IMR-90 (cell line): ENCODE measurements at regions not wholly inside any gene's neighbourhood (a gene's known extent, or its start where the extent isn't known, plus 50 kb on each side); places are given as distances from the start of the nearest gene placed in this dataset.
A peak's percentile ranks its signal among the peaks of the same experiment; 100 is the strongest.

Source experiments
- ATAC-seq: fragments of 200-7000 bp; cut with Tn5 transposase; 2 replicates; pipeline ENCODE4 v1.9.1; 2020; ENCODE audit warnings: low read depth, mild to moderate bottlenecking, moderate library complexity
- BruUV-seq: library from RNA; stranded (reverse); fragments of 400-500 nt; replicated peaks from 2 replicates; lab custom pipeline; 2021; lab: Mats Ljungman, UMichigan
- CTCF ChIA-PET: fragments of 300-600 bp; formaldehyde crosslinking; extraction: SDS; loops from one replicate; lab custom pipeline; 2021; ENCODE audit warnings: antibody characterized with exemption; lab: Yijun Ruan, JAX
- POLR2A ChIA-PET: fragments of 300-600 bp; sonication (Branson Sonifier 250); formaldehyde crosslinking; loops from one replicate; lab custom pipeline; 2022; ENCODE audit warnings: antibody characterized with exemption; ENCODE audit not compliant: unreplicated experiment; lab: Charles Lee
- DNase-seq: peaks from one replicate; pipeline ENCODE4 v3.0.0; 2013
- H2AFZ ChIP-seq: replicated peaks from 2 replicates; pipeline ENCODE3; 2013; ENCODE audit warnings: low read length, mild to moderate bottlenecking; ENCODE audit not compliant: poor library complexity
- H2AK5ac ChIP-seq: 2 replicates; pipeline ENCODE4 v1.6.1; 2013; ENCODE audit warnings: low read depth, low read length, inconsistent platforms
- H2AK9ac ChIP-seq: replicated peaks from 2 replicates; pipeline ENCODE3; 2013; ENCODE audit warnings: mild to moderate bottlenecking, low read depth, low read length, moderate library complexity; ENCODE audit not compliant: poor library complexity
- H2BK120ac ChIP-seq: 2 replicates; pipeline ENCODE4 v1.6.1; 2013; ENCODE audit warnings: low read depth, low read length, inconsistent platforms
- H2BK15ac ChIP-seq: 3 replicates; pipeline ENCODE4 v1.6.1; 2013; ENCODE audit warnings: low read depth, low read length, inconsistent platforms
- H2BK20ac ChIP-seq: 2 replicates; pipeline ENCODE4 v1.6.1; 2013; ENCODE audit warnings: low read depth, mild to moderate bottlenecking, inconsistent platforms, low read length, moderate library complexity
- H2BK5ac ChIP-seq: 2 replicates; pipeline ENCODE4 v1.6.1; 2013; ENCODE audit warnings: mild to moderate bottlenecking, low read depth, low read length, inconsistent platforms; ENCODE audit not compliant: poor library complexity, severe bottlenecking
- H3K14ac ChIP-seq: replicated peaks from 2 replicates; pipeline ENCODE4 v1.6.1; 2013; ENCODE audit warnings: low read depth, low read length, inconsistent platforms
- H3K18ac ChIP-seq: 2 replicates; pipeline ENCODE4 v1.6.1; 2013; ENCODE audit warnings: low read depth, low read length, control low read depth
- H3K23ac ChIP-seq: 2 replicates; pipeline ENCODE4 v1.6.1; 2013; ENCODE audit warnings: low read depth, low read length, inconsistent platforms
- H3K27ac ChIP-seq: 2 replicates; pipeline ENCODE4 v1.5.1; 2013; ENCODE audit warnings: mild to moderate bottlenecking, control low read depth, low read length; ENCODE audit not compliant: insufficient read depth
- H3K27me3 ChIP-seq: 2 replicates; pipeline ENCODE4 v1.6.1; 2013; ENCODE audit warnings: low read length; ENCODE audit not compliant: control insufficient read depth, insufficient read depth
- H3K36me3 ChIP-seq: 2 replicates; pipeline ENCODE4 v1.6.1; 2013; ENCODE audit warnings: low read length, mixed read lengths; ENCODE audit not compliant: control insufficient read depth, insufficient read depth
- H3K4ac ChIP-seq: 2 replicates; pipeline ENCODE4 v1.6.1; 2013; ENCODE audit warnings: low read depth, low read length, inconsistent platforms
- H3K4me1 ChIP-seq: 2 replicates; pipeline ENCODE4 v1.6.1; 2013; ENCODE audit warnings: low read length, mixed read lengths; ENCODE audit not compliant: control insufficient read depth, insufficient read depth
- H3K4me2 ChIP-seq: 2 replicates; pipeline ENCODE4 v1.6.1; 2013; ENCODE audit warnings: low read depth, mild to moderate bottlenecking, control low read depth, low read length, moderate library complexity
- H3K4me3 ChIP-seq: 2 replicates; pipeline ENCODE4 v1.5.1; 2013; ENCODE audit warnings: low read depth, mild to moderate bottlenecking, control low read depth, low read length, moderate library complexity; ENCODE audit not compliant: insufficient read depth
- H3K56ac ChIP-seq: 2 replicates; pipeline ENCODE4 v1.6.1; 2013; ENCODE audit warnings: low read length, inconsistent platforms; ENCODE audit not compliant: insufficient read depth; ENCODE audit errors: extremely low read depth
- H3K79me1 ChIP-seq, 2 experiments: 2 replicates each; pipeline ENCODE4 v1.6.1; 2013; ENCODE audit warnings: low read length in 2 of 2, inconsistent platforms in 1 of 2, low read depth in 1 of 2
- H3K9ac ChIP-seq: 2 replicates; pipeline ENCODE4 v1.6.1; 2013; ENCODE audit warnings: low read depth, low read length, control low read depth
- H3K9me1 ChIP-seq: 2 replicates; pipeline ENCODE4 v1.6.1; 2013; ENCODE audit warnings: low read length, inconsistent platforms; ENCODE audit not compliant: insufficient read depth
- H3K9me3 ChIP-seq: 2 replicates; pipeline ENCODE4 v1.6.1; 2013; ENCODE audit warnings: low read length; ENCODE audit not compliant: control insufficient read depth, insufficient read depth
- H4K20me1 ChIP-seq: 2 replicates; pipeline ENCODE4 v1.6.1; 2013; ENCODE audit warnings: low read length, inconsistent platforms; ENCODE audit not compliant: insufficient read depth
- H4K5ac ChIP-seq: 2 replicates; pipeline ENCODE4 v1.6.1; 2013; ENCODE audit warnings: mild to moderate bottlenecking, low read depth, low read length, control low read depth
- H4K8ac ChIP-seq, 2 experiments: 2 replicates each; pipeline ENCODE4 v1.6.1; 2013; ENCODE audit warnings: low read depth in 2 of 2, low read length in 2 of 2, control low read depth in 1 of 2, inconsistent platforms in 1 of 2
- H4K91ac ChIP-seq: 2 replicates; pipeline ENCODE4 v1.6.1; 2013; ENCODE audit warnings: low read depth, low read length, inconsistent platforms; ENCODE audit not compliant: insufficient read depth
- BHLHE40 ChIP-seq: fragments of 150-350 bp; IDR thresholded peaks from 2 replicates; pipeline ENCODE4 v1.6.1; 2016; ENCODE audit warnings: mild to moderate bottlenecking, low read depth, low read length
- CEBPB ChIP-seq: IDR thresholded peaks from 2 replicates; pipeline ENCODE4 v1.6.1; 2012; ENCODE audit warnings: low read depth, low read length, improper control_type of control experiment
- CHD1 ChIP-seq: IDR thresholded peaks from 2 replicates; pipeline ENCODE4 v1.6.1; 2012; ENCODE audit warnings: low read depth, low read length, improper control_type of control experiment
- CTCF ChIP-seq: conservative IDR thresholded peaks from 2 replicates; pipeline ENCODE4 v1.5.1; 2012; ENCODE audit warnings: mild to moderate bottlenecking, low read depth, low read length, improper control_type of control experiment
- ELK1 ChIP-seq: fragments of 150-350 bp; IDR thresholded peaks from 2 replicates; pipeline ENCODE4 v1.6.1; 2016; ENCODE audit warnings: low read depth, mild to moderate bottlenecking, low read length, moderate library complexity, borderline replicate concordance
- FOS ChIP-seq: fragments of 150-350 bp; IDR thresholded peaks from 2 replicates; pipeline ENCODE4 v1.6.1; 2016; ENCODE audit warnings: low read depth, low read length
- MAFK ChIP-seq: IDR thresholded peaks from 2 replicates; pipeline ENCODE4 v1.6.1; 2012; ENCODE audit warnings: low read depth, low read length, improper control_type of control experiment
- MAZ ChIP-seq: IDR thresholded peaks from 2 replicates; pipeline ENCODE4 v1.6.1; 2012; ENCODE audit warnings: low read depth, mild to moderate bottlenecking, low read length, improper control_type of control experiment, moderate library complexity, borderline replicate concordance
- MXI1 ChIP-seq: IDR thresholded peaks from 2 replicates; pipeline ENCODE4 v1.6.1; 2012; ENCODE audit warnings: low read depth, mild to moderate bottlenecking, low read length, moderate library complexity, borderline replicate concordance
- NFE2L2 ChIP-seq: fragments of 150-350 bp; IDR thresholded peaks from 2 replicates; pipeline ENCODE4 v1.6.1; 2016; ENCODE audit warnings: low read depth, mild to moderate bottlenecking, low read length
- POLR2A ChIP-seq: IDR thresholded peaks from 2 replicates; pipeline ENCODE4 v1.6.1; 2012; ENCODE audit warnings: mild to moderate bottlenecking, low read depth, low read length
- RCOR1 ChIP-seq: IDR thresholded peaks from 2 replicates; pipeline ENCODE4 v1.6.1; 2012; ENCODE audit warnings: mild to moderate bottlenecking, low read length, improper control_type of control experiment; ENCODE audit not compliant: insufficient replicate concordance
- RFX5 ChIP-seq: IDR thresholded peaks from 2 replicates; pipeline ENCODE4 v1.8.0; 2012; ENCODE audit warnings: low read depth, mild to moderate bottlenecking, low read length, moderate library complexity
- SMC3 ChIP-seq: fragments of 150-350 bp; IDR thresholded peaks from 2 replicates; pipeline ENCODE4 v1.6.1; 2016; ENCODE audit warnings: low read depth, mild to moderate bottlenecking, antibody characterized with exemption, low read length, moderate library complexity
- WGBS, 2 experiments: methylation state at CpG; one replicate each; pipeline versions ENCODE4 v1.1.5 to v1.1.7; 2013; ENCODE audit warnings: missing lambda C conversion rate in 2 of 2; ENCODE audit not compliant: insufficient read length in 1 of 2; ENCODE audit errors: extremely low coverage in 2 of 2; 5-methylcytosine and 5-hydroxymethylcytosine counted together
- dilution Hi-C: fragments of 300-500 bp; cut with HindIII; formaldehyde crosslinking; loops from one replicate; pipeline ENCODE4 v1.14.3; 2018; ENCODE audit warnings: low sequenced_read_pairs; ENCODE audit not compliant: unreplicated experiment
- in situ Hi-C: fragments of 300-500 bp; cut with MboI; formaldehyde crosslinking; loops from 3 replicates; pipeline ENCODE4 v1.14.3; 2019; ENCODE audit warnings: low sequenced_read_pairs, inconsistent platforms, mixed read lengths
- intact Hi-C: fragments of 100-400 bp; cut with micrococcal nuclease; formaldehyde crosslinking; loops from 2 replicates; pipeline ENCODE4 v1.10.0; 2022

GRCh38 chr6:76862936-76863335 is 600.4 kb downstream of the HTR1B start:
- no CpG with 5 or more reads among the region's 1 CpG for WGBS, 2 experiments
- Histone ChIP-seq H3K27ac (no peak overlapping the region), H2BK120ac (no peak overlapping the region), H3K23ac (no peak overlapping the region), H2BK20ac (no peak overlapping the region), H2BK15ac (no peak overlapping the region), H4K91ac (no peak overlapping the region), H3K36me3 (no peaks in the 10 kb centered on the region), H3K27me3 (no peaks in the 10 kb centered on the region), H3K9ac (no peak overlapping the region), H4K20me1 (no peaks in the 10 kb centered on the region), H3K9me3 (no peaks in the 10 kb centered on the region), H4K5ac (no peak overlapping the region), H3K14ac (no peak overlapping the region), H3K4me1 (no peaks in the 10 kb centered on the region), H3K18ac (no peak overlapping the region), H3K79me1 (no peaks in the 10 kb centered on the region), H2AFZ (no peak overlapping the region), H4K8ac (no peak overlapping the region), H2AK9ac (no peak overlapping the region), H2AK5ac (no peak overlapping the region), H3K4ac (no peak overlapping the region), H3K56ac (no peak overlapping the region), H3K4me3 (no peak overlapping the region), H3K9me1 (no peaks in the 10 kb centered on the region), H3K4me2 (no peak overlapping the region), H2BK5ac (no peak overlapping the region)
- BruUV-seq: no TSS peak
- in situ Hi-C loops (no loop called here), intact Hi-C loops (loop anchor here (10.0 kb wide), 1 partner anchor 592 kb away; no protein-coding TSS in a partner anchor), dilution Hi-C loops (no loop called here)
- DNase-seq: no peak
- TF ChIP-seq BHLHE40 (no peak), NFE2L2 (no peak), MAFK (no peak), MAZ (no peak), CTCF (no peak), MXI1 (no peak), POLR2A (no peak), RCOR1 (no peak), SMC3 (no peak), CEBPB (no peak), ELK1 (no peak), CHD1 (no peak), RFX5 (no peak), FOS (no peak)
- CTCF ChIA-PET: no interaction called here
- 0 out of 2 replicates have a peak, but pooled peaks have one; percentile 29 for ATAC-seq
- POLR2A ChIA-PET: no interaction called here
